GM23248 (cell line): ENCODE measurements at regions not wholly inside any gene's neighbourhood (a gene's known extent, or its start where the extent isn't known, plus 50 kb on each side); places are given as distances from the start of the nearest gene placed in this dataset.

Experiments used
- DNase-seq: peaks from one replicate; pipeline ENCODE4 v3.0.0-alpha.2; 2015
- H2AFZ ChIP-seq: fragments of 200-600 bp; sonication (generic); 2 replicates; pipeline ENCODE4 v1.6.1; 2016; ENCODE audit warnings: antibody characterized with exemption
- H3F3A ChIP-seq: fragments of 200-600 bp; sonication (generic); 2 replicates; pipeline ENCODE4 v1.6.1; 2016; ENCODE audit warnings: mild to moderate bottlenecking, antibody characterized with exemption, mixed run types; ENCODE audit not compliant: insufficient read depth
- H3K27ac ChIP-seq: fragments of 200-600 bp; sonication (generic); 2 replicates; pipeline ENCODE4 v1.5.1; 2016; ENCODE audit warnings: mild to moderate bottlenecking
- H3K27me3 ChIP-seq: fragments of 200-600 bp; sonication (generic); replicated peaks from 2 replicates; pipeline ENCODE4 v1.6.1; 2016; ENCODE audit warnings: mild to moderate bottlenecking; ENCODE audit not compliant: insufficient read depth
- H3K36me3 ChIP-seq: fragments of 200-600 bp; sonication (generic); 2 replicates; pipeline ENCODE4 v1.6.1; 2016; ENCODE audit warnings: low read depth, mild to moderate bottlenecking
- H3K4me1 ChIP-seq: fragments of 200-600 bp; sonication (generic); 2 replicates; pipeline ENCODE4 v1.6.1; 2016; ENCODE audit warnings: mild to moderate bottlenecking; ENCODE audit not compliant: insufficient read depth
- H3K4me2 ChIP-seq: fragments of 200-600 bp; sonication (generic); one replicate; pipeline ENCODE4 v1.6.1; 2016; ENCODE audit warnings: mild to moderate bottlenecking; ENCODE audit not compliant: unreplicated experiment
- H3K4me3 ChIP-seq: fragments of 200-600 bp; sonication (generic); 2 replicates; pipeline ENCODE4 v1.5.1; 2016; ENCODE audit warnings: mild to moderate bottlenecking
- H3K79me2 ChIP-seq: fragments of 200-600 bp; sonication (generic); 2 replicates; pipeline ENCODE4 v1.6.1; 2016; ENCODE audit warnings: mild to moderate bottlenecking; ENCODE audit not compliant: insufficient read depth
- H3K9ac ChIP-seq: fragments of 200-600 bp; sonication (generic); 2 replicates; pipeline ENCODE4 v1.6.1; 2016; ENCODE audit warnings: mild to moderate bottlenecking
- H3K9me2 ChIP-seq: fragments of 200-600 bp; sonication (generic); 2 replicates; pipeline ENCODE4 v1.6.1; 2016; ENCODE audit warnings: mixed run types, mild to moderate bottlenecking, moderate library complexity; ENCODE audit not compliant: insufficient read depth
- H3K9me3 ChIP-seq: fragments of 200-600 bp; sonication (generic); one replicate; pipeline ENCODE4 v1.6.1; 2017; ENCODE audit warnings: low read depth
- H4K20me1 ChIP-seq: fragments of 200-600 bp; sonication (generic); 2 replicates; pipeline ENCODE4 v1.6.0; 2016; ENCODE audit not compliant: insufficient read depth
- EZH2 ChIP-seq: fragments of 200-600 bp; sonication (generic); IDR thresholded peaks from 2 replicates; pipeline ENCODE4 v1.6.1; 2018; ENCODE audit warnings: antibody characterized with exemption, mild to moderate bottlenecking; ENCODE audit not compliant: insufficient read depth, poor library complexity, severe bottlenecking
- EZH2phosphoT487 ChIP-seq: fragments of 200-600 bp; sonication (generic); IDR thresholded peaks from 2 replicates; pipeline ENCODE4 v1.6.1; 2018; ENCODE audit warnings: antibody characterized with exemption, moderate library complexity, mild to moderate bottlenecking, low read depth; ENCODE audit not compliant: insufficient read depth
- WGBS, 2 experiments: methylation state at CpG; one replicate each; pipeline ENCODE4 v1.1.6; 2015 to 2017; ENCODE audit warnings: low lambda C conversion rate in 2 of 2, low coverage in 1 of 2; ENCODE audit errors: missing lambda C conversion rate in 2 of 2; 5-methylcytosine and 5-hydroxymethylcytosine counted together
- in situ Hi-C: fragments of 300-500 bp; cut with MboI; formaldehyde crosslinking; loops from 2 replicates; pipeline ENCODE4 v1.15.0; 2020

DNA sequence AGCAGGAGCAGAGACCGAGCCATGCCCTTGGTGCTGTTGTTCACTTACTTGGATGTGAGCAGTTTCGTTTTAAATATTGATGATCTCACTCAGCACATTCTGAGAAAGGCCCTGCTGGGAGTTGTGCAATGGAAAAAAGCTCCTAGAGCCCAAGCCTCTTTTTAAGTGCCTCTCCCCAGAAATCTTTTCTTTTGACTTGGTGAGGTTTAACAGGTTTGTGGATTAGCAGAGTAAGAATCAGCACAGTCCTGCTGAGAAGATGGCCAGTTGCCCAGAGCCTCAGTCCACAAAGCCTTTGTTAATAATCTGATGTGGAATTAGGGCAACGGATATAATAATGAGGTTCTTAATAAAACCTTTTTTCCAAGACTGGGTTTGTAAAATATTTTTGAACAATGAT, 157.5 kb upstream of the ATP6AP2 start:
- H3K4me1 ChIP-seq: no peaks in the 10 kb centered on the region
- H3K36me3 ChIP-seq: no peaks in the 10 kb centered on the region
- H3K27me3 ChIP-seq: no peaks in the 10 kb centered on the region
- WGBS, 2 experiments: 23 to 25% methylated on average over 2 to 3 of the region's 3 CpGs
- H3F3A ChIP-seq: no peaks in the 10 kb centered on the region
- H3K27ac ChIP-seq: no peak overlapping the region
- H3K4me2 ChIP-seq: no peak overlapping the region
- no peak overlapping the region for H3K9ac ChIP-seq
- no peaks in the 10 kb centered on the region for H3K79me2 ChIP-seq
- in situ Hi-C loops: no loop called here
- H3K4me3 ChIP-seq: no peak overlapping the region
- no peaks in the 10 kb centered on the region for H3K9me3 ChIP-seq
- H3K9me2 ChIP-seq: no peaks in the 10 kb centered on the region
- no peak overlapping the region for H2AFZ ChIP-seq
- no peak for TF ChIP-seq EZH2phosphoT487
- TF ChIP-seq EZH2: no peak
- H4K20me1 ChIP-seq: no peaks in the 10 kb centered on the region
- peak; percentile 19 for DNase-seq

- H3F3A ChIP-seq: no peaks in the 10 kb centered on the region
- no peaks in the 10 kb centered on the region for H3K79me2 ChIP-seq
- 7 to 10% methylated on average over 2 of the region's 2 CpGs for WGBS, 2 experiments
- TF ChIP-seq EZH2phosphoT487 (no peak), EZH2 (no peak)
- no peaks in the 10 kb centered on the region for H3K27me3 ChIP-seq
- in situ Hi-C loops: no loop called here
- no peaks in the 10 kb centered on the region for H3K4me1 ChIP-seq
- H3K4me3 ChIP-seq: no peak overlapping the region
- H4K20me1 ChIP-seq: no peaks in the 10 kb centered on the region
- H3K9me2 ChIP-seq: no peaks in the 10 kb centered on the region
- H3K36me3 ChIP-seq: no peaks in the 10 kb centered on the region
- H2AFZ ChIP-seq: no peak overlapping the region
- DNase-seq: no peak
- H3K9me3 ChIP-seq: no peaks in the 10 kb centered on the region
- no peak overlapping the region for H3K27ac ChIP-seq
- no peak overlapping the region for H3K4me2 ChIP-seq
- no peak overlapping the region for H3K9ac ChIP-seq
These were observed 158.7 kb upstream of the ATP6AP2 start for GRCh38 chrX:40422021-40422420.

- Histone ChIP-seq H4K20me1 (no peaks in the 10 kb centered on the region), H3K4me3 (no peak overlapping the region), H3K4me2 (no peak overlapping the region), H3K27ac (no peak overlapping the region), H3K9ac (no peak overlapping the region), H3K36me3 (no peaks in the 10 kb centered on the region), H3K4me1 (no peaks in the 10 kb centered on the region), H3F3A (no peaks in the 10 kb centered on the region), H3K9me3 (no peaks in the 10 kb centered on the region), H3K79me2 (no peaks in the 10 kb centered on the region), H3K9me2 (no peaks in the 10 kb centered on the region), H3K27me3 (no peaks in the 10 kb centered on the region), H2AFZ (no peak overlapping the region)
- 39 to 43% methylated on average over 9 of the region's 9 CpGs for WGBS, 2 experiments
- DNase-seq: peak; percentile 2
- in situ Hi-C loops: no loop called here
- no peak for TF ChIP-seq EZH2
- no peak for TF ChIP-seq EZH2phosphoT487
These were observed 159.7 kb upstream of the ATP6AP2 start for GRCh38 chrX:40420899-40421729.

- no peaks in the 10 kb centered on the region for H3K4me1 ChIP-seq
- H3K4me3 ChIP-seq: no peak overlapping the region
- H3K9ac ChIP-seq: no peak overlapping the region
- no peak overlapping the region for H3K27ac ChIP-seq
- H3K9me3 ChIP-seq: no peaks in the 10 kb centered on the region
- no peaks in the 10 kb centered on the region for H3K79me2 ChIP-seq
- no peak overlapping the region for H3K4me2 ChIP-seq
- no peaks in the 10 kb centered on the region for H3F3A ChIP-seq
- DNase-seq: no peak
- no peaks in the 10 kb centered on the region for H4K20me1 ChIP-seq
- WGBS, 2 experiments: 23 to 44% methylated on average over 3 of the region's 3 CpGs
- in situ Hi-C loops: no loop called here
- TF ChIP-seq EZH2 (no peak), EZH2phosphoT487 (no peak)
- H3K9me2 ChIP-seq: no peaks in the 10 kb centered on the region
- H3K36me3 ChIP-seq: no peaks in the 10 kb centered on the region
- H3K27me3 ChIP-seq: no peaks in the 10 kb centered on the region
- H2AFZ ChIP-seq: no peak overlapping the region
These were observed 162.0 kb upstream of the ATP6AP2 start for GRCh38 chrX:40418813-40419195.
